ENCODE measurements at regions not wholly inside any gene's neighbourhood (a gene's known extent, or its start where the extent isn't known, plus 50 kb on each side); places are given as distances from the start of the nearest gene placed in this dataset.
"Not testable (repeated sequence)": the region's sequence is repeated elsewhere in the genome, so short reads cannot be mapped to it uniquely, and the experiment has no call there.

DNA sequence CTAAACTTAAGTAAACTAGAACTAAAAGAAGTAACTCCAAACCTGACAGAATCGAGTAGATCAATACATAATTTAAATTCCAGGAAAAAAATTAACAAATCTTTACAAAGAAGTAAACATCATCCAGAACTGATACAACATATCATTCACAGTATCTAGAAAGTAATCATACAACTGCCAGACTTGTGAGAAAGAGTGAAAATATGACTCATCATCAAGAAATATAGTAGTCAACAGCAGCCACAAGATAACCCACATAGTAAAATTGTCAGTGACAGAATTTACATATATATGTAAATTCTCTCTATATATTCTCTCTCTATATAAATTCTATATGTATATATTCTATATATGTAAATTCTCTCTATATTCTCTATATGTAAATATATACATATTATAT is 242.8 kb upstream of the RGS17 start:
- no peak for DNase-seq

DNA sequence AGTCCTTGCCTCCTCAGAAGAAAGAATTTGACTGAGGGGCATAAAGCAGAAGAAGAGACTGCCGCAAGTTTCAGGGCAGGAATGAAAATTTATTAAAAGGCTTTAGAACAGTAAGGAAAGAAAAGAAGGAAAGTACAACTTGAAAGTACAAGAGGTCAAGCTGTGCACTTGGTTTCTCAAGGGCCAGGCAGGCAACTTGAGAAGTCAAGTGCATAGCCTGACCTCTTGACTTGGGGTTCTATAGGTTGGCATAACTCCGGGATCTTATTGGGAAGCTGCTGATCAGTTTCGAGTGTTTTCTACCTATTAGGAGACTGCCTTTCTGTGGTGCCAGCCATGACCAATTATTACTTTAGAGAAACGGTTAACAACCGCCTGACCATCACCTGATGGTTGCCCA is 237.0 kb upstream of the RGS17 start:
- DNase-seq, result no peak

DNA sequence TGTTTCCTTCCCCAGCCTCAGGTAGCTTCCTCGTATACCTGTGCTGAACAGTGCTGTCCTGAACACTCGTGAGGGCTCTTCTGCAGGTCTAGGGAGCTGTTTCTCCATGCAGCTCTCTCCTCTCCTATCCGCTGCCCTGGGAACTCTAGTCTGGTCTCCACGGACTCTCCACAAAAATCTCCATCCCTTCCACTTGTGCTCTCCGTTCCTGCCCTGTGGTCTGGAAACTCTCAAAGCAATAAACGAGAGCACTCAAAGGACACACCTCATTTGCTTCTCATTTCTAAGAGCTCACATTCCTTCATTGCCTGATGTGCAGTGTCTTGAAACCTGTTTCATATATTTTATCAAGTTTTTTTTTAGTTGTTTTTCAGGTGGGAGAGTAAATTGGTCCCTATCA is 235.9 kb upstream of the RGS17 start:
- no peak for DNase-seq

DNA sequence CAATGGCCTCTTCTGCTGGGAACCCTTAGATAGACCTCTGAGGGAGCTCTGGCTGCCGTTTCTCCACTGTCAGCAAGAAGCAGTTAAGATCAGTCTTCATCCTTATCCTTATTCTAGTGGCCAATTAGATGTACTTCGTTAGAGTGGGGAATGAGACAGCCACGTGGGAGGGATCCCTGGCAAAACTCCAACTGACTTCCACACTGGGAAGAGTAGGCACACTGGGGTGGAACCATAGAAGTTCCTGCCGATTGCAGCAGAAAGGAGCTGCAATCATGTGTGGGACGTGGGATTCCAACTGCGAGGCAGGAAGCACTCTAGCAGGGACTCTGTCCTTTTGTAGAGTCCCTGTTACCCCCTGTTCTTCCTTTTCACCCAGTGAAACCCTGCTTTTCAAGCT is 226.3 kb upstream of the RGS17 start:
- DNase-seq, result no peak

DNA sequence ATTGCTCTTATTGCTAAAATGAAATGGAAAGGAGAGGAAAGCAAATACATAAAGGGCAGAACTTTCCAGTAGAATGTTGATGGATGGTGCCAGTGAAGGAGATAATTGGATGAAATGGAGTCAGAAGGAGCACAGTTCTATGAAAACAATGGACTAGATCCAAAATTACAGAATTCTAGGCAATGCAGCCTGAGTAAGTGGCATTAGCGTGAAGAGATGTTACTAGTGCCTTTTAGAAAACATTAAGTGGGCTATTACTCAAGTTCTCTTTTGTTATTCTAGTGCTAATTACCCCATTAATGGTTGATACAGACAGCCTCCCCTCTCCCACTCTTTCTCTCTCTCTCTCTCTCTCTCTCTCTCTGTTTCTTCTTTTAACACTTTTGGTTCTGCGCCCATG is 209.5 kb upstream of the RGS17 start:
- DNase-seq, result no peak

DNA sequence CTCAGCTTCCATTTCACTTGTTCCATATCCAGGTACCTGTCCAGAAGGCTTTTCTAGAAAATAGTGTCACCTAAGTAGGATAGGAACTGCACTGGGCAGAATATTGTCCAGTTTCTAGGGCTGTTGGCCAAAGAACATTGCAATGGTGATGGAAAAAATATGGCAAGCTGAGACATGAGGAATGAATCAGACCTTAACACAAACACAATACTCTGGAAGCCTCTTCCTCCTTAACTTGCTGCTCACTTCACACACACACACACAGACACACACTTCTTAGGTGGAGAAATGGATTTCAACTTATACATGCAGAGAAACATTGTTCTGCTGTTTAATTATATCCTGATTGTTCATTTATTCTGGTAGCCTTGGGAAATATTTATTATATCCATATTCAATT is 203.0 kb upstream of the RGS17 start:
- no peak for DNase-seq

DNA sequence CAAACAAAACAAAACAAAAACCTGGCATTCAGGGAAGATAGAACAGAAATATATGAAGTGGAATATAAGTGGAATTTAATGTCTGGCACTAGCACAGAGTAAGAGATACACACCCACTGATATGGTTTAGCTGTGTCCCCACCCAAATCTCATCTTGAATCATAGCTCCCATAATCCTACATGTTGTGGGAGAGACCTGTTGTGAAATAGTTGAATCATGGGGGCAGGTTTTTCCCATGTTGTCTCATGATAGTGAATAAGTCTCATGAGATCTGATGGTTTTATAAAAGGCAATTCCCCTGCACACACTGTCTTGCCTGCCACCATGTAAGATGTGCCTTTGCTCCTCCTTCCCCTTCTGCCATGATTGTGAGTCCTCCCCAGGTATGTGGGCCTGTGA is 200.1 kb upstream of the RGS17 start:
- DNase-seq, result not testable (repeated sequence)

DNA sequence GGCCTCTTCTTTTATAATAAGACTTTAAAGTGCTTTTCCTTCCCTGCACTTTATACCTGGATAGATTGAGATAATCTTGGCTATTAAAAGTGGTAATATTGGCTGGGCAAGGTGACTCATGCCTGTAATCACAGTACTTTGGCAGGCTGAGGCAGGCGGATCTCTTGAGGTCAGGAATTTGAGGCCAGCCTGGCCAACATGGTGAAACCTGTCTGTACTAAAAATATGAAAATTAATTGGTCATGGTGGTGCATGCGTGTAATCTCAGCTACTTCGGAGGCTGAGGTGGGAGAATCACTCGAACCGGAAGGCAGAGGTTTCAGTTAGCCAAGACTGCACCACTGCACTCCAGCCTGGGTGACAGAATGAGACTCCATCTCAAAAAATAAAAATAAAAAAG is 197.1 kb upstream of the RGS17 start:
- no peak for DNase-seq

DNA sequence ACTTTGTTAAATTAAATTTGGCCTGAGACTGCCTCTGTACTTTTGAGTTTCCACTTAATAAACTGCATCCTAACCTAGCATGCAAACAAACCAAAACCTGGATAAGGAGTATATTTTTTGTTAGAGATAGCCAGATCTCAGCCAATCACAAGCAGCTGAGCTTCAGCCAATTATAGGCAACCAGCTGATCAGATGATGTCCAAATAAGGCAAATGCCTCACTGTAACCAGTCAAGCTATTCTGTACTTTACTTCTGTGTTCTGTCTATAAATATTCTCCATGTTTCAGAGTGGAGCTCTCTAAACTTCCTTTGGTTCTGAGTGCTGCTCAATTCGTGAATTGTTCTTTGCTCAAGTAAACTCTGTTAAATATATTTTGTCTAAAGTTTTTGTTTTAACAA is 194.6 kb upstream of the RGS17 start:
- DNase-seq, result no peak

DNA sequence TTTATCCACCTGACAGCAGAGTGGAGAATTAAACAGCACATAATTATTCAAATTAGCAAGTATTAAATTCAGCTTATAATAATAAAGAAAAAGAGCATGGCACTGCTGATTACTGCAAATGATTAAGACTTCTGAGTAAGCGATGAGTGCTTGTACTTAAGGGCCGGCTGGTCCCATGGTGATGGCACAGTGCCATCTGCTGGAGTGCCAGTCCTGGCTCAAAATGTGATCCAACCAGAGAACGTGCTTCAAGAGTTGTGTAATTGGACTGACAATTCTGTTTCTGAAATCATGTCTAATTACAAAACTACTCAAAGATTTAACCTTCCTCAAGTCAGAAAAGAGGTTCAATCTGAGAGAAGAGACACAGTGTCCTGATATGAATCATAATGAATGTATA is 181.6 kb upstream of the RGS17 start:
- DNase-seq, result peak in 1 of 2 experiments; percentile 8

DNA sequence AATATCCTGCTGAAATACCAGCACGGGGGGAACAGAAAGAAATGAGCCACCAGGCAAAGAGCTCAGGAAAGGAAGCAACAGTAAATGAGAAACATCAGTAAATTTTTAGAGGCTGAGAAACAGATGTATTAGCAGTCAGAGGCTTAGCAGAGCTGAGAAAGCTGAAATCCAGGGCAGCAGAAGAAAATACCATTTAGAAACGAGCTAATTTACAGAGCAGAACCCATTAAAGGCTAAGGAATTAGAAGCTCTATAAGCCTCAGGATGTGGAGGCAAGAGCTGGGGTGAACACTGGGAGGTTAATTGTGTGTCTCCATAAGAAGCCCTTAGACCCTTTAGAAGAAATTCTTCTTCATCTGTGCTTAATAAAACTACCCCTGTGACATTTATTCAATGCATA is 178.6 kb upstream of the RGS17 start:
- DNase-seq, result no peak

DNA sequence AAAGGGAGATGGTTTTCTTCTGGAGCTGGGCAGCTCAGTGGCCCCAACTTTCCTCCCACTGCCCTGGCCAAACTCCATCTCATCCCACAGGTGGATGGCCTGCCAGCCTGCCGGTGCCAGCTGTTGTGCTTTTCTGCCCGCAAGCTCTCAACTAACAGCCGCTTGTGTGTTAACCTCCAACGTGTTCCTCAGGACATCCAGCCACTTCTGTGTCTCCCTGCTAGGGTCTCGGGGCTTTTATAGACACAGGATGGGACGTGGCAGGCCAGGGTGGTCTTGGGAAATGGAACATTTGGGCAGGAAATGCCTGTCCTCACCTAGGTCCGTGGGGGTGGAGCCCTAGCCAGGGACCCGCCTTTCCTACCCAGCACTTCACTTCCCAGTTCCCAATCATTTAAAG is 171.1 kb upstream of the RGS17 start:
- no peak for DNase-seq

DNA sequence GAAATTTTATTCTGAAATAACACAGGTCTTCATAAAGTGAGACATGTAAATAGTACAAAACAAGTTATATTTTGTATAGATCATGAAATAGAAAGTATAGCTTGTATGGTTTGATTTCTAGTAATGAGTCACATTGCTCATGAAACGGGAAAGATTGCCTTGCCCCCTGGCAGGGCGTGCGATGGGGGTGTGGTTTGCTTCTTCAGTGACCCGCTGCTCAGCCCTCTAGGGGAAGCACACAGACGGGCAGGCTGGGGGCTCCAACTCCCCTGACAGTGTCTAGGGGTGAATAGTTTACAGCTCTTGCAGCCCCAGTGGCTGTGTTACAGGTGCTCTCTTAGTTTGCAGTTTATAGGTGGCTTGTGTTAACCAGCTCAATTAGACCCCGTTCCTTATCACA is 170.5 kb upstream of the RGS17 start:
- no peak for DNase-seq

DNA sequence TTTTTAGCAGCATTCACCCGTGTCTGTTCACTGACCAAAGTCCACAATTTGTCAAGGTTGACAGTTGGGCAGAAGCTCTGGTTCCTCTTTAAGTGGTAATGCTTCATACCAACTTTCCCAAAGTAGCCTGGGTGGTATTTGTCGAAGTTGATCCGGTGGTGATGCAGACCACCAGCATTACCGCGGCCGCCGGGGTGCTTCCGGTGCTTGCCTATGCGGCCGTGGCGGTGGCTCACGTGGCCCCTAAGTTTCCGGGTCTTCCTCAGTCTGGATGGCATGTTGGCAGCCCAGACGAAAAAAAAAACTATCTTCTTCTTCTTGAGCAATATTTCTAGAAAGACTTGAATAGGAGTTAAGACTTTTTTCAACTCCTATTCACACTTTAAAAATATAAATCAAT is 151.4 kb upstream of the RGS17 start:
- DNase-seq, result not testable (repeated sequence)

DNA sequence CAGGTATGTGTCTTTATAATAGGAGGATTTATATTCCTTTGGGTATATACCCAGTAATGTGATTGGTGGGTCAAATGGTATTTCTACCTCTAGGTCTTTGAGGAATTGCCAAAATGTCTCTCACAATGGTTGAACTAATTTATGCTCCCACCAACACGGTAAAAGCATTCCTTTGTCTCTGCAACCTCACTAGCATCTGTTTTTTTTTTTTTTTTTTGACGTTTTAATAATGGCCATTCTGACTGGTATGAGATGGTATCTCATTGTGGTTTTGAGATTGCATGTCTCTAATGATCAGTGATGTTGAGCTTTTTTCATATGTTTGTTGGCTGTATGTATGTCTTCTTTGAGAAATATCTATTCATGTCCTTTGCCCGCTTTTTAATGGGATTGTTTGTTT is 144.9 kb upstream of the RGS17 start:
- no peak for DNase-seq

DNA sequence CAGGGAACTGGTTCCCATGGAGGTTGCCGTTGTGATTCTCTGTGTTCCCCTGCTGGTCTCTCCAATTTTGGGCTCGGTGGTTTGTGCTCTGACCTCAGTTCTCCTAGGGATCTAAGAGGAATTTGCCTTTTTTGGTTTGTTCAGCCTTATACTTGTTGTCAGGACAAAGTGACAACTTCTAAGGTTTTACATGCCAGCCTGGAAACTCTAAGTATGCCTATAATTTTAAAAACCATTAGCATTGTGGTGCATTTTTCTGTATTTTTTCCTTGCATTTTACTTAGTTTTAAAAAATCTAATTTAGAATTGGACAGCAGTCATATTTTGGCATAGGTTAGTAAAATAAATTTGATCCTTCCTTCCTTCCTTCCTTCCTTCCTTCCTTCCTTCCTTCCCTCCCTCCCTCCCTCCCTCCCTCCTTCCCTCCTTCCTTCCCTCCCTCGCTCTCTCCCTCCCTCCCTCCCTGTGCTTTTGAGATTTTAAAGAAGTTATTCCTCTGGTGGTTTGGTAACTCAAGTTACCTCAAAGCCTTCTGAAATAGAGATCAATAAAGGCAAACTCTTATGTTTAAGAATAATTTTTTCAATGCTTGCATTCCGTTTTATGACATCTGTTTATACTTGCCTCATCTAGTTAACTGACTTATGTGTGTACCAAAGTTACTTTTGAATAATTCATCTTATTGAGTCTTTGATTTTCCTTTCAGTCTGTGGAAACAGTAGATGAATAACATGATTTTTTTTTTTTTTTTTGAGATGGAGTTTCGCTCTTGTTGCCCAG is 141.3 kb upstream of the RGS17 start:
- DNase-seq, result no peak

DNA sequence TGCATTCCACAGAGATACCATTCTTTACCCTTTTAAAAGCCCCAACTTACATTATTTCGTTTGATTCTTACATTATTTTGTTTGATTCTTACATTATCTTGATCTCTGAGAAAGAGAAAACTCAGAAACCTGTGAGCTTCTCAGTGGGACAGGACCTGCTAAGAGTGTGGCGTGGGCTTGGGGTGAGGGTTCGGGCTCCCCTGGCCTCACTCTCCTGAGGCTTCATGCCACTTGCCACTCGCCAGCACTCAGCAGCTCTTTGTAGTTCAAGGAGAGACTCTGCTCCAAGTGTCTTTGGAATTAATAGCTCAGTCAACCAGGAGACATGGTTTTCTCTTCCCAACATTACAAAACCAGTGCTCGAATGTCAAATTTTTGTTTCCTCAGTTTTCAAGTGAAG is 132.4 kb upstream of the RGS17 start:
- no peak for DNase-seq

DNA sequence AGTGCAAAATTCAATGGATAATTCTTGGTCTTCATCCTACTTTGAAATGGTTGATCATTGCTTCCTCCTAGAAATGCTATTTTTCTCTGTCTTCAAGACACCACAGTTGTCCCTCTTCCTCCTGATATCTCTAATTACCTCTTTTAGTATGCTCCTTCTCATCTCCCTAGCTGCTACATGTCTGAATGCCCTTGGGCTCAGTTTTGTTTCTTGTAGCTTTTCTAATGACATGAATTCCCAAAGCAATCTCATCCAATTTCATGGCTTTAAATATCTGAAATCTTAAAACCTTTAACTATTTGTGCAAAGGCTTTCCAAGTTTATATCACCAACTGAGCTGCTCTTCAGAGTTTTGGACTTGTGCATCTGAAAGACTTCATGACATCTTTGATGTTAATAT is 120.2 kb upstream of the RGS17 start:
- no peak for DNase-seq

DNA sequence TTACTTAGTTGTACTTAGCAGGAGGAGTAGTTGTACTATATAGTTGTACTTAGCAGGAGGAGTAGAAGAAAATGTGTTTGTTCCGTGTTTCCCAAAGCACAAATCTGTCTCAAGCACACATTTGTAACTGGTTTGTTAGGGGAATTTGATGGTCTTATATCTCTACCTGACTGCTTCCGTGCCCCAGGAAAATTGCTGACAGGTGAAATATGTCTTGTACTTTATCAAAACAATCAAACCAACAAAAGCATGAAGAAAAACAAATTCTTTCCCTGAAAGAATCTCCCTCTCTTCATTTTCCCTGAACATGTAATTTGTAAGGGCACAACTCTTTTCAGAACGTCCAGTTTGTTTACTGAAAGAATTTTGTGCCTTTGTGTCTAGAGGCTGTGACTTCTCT is 106.6 kb upstream of the RGS17 start:
- DNase-seq, result no peak

DNA sequence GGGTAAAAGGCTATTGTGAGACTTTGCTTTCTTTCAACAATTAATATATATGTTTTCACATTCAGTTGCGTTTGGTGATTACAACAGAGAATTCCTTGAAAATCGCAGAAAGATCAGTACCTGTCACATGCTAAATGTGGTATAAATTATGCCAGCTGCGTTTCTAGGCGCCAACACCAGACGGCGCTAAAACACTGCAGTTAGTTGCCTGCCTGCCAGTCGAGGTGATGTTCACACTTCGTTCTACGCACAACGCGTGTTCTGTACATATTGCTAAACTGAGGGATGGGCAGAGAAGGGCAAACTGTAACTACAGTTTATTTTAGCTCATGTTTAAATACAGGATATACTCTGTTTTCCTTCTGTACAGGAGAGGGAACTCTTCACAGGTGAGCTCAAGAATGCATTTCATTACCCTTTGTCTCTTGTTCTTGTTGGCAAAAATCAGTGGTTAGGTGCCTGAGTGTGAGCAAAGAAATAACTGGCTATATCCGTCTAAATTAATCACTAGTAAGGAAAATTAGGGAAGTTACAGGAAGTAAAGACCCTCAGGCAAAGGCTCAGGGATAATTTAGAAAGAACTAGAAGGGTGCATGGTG is 100.1 kb upstream of the RGS17 start:
- no peak for DNase-seq

DNA sequence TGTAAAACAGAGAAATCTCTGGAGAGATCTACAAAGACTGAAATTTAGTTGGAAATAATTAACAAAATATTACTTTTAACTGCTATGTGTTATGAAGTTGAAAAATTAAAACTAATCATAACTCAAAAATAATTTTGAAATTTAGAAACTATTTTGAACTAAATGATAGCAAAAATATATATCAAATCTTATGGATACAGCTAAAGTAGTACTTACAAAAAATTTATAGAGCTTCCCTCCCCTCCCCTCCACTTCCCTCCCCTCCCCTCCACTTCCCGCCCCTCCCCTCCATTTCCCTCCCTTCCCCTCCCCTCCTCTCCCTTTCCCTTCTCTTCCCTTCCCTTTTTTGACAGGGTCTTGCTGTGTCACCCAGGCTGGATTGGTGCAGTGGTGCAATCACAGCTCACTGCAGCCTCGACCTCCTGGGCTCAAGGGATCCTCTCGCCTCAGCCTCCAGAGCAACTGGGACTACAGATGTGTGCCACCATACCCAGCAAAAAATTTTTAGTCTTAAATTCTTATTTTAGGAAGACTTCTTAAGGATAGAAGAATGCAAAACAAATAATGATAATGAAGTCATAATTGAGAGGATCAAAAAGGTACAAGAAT is 87.2 kb upstream of the RGS17 start:
- DNase-seq, result no peak

DNA sequence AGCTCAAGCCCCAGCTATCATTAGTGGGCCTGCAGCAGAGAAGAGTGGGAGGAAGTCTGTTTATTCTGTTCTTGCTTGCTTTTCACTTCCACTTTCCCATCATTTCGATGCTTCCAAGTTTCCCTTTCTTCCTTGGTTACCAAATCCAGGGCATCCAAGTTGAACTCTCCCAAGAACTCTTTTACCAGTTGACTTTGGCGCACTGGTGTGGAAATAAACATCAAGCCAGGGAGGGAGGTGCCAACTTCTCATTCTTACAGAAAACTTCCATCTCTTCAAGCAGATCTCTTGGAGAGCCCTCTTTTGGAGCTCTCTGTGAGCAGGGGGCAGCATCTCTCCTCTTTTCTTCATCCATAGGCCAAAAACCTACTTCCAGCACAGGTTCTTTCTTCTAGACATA is 85.7 kb upstream of the RGS17 start:
- no peak for DNase-seq

DNA sequence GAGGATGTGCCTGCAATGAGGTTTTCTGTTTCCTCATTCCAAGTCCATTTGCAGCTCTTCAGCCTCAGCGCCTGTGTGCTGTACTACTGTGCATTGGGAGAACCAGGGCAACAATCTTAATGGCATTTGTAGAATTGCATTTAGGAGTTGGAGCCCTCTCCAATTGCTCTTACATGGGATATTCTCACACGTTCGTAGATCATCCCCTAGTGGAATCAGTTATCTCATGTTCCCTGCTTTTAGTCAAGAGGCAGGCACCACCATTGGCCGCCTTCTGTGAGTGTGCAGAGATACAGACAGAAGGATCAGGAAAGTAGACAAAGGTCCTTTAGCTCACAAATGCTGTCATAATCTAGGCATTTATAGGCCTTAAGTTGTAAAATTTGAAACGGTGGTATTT is 84.2 kb upstream of the RGS17 start:
- DNase-seq, result no peak

DNA sequence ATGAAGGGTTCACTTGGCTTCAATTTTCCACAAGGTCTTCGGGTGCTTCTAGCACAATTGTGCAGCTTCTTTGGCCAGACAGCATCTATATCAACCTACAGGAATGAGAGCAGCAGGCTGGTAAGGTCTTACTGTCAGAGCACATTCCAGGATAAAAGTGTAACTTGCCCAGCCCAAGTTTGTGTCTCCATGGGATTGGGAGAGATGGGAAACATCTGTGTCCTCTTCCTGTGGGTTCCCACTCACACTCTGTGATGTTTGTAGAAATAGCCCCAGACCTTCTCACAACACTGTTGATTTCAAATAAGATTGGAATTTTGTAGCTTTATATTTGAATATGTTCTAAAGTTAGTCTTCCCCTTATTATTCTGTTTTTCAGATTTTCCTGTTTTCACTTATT is 83.4 kb upstream of the RGS17 start:
- no peak for DNase-seq

DNA sequence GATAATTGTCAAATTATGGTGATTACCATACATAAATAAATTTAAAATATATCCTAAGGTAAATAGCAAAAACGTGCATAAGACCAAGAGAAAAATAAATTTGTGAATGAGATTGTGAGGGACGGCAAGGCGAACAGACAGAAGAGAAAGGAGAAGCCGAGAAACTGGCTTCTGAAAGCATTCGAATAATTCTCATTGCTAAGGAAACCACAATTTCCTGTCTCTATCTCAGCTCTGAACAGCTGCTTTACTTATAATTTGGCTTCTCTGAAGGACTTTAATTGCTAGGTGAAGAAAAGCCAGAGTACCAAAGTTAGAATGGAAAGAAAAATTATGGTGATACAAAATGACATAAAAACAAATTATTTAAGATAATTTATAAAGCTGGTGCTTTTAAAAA is 79.0 kb upstream of the RGS17 start:
- DNase-seq, result no peak

All from NCI-H187 (cell line).